IPS DF 4.7 (cell line): ENCODE measurements at regions not wholly inside any gene's neighbourhood (a gene's known extent, or its start where the extent isn't known, plus 50 kb on each side); places are given as distances from the start of the nearest gene placed in this dataset.
"Not testable (repeated sequence)": the region's sequence is repeated elsewhere in the genome, so short reads cannot be mapped to it uniquely, and the experiment has no call there.

ENCODE experiments used
- DNase-seq: peaks from one replicate; pipeline ENCODE4 v3.0.0-alpha.2; 2013; ENCODE audit warnings: low spot score; ENCODE audit errors: extremely low read depth

DNA sequence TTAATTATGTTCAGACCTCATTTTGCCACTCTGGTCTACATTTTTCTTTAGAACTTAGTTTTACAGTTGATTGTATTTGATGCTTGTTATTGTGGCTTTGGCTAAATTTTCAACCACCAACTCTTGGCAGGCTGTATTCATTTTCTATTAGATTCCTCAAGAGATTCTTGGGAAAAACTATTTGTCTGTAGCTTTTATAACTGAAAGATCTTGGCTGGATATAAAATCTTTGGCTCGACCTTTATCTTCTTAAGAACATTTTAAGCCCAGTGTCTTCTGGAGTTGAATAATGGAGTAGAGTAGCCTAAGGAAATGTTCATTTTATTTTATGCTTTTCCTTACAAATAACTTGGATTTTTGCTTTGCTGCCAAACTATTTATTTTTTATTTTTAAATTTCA lies 848.5 kb downstream of the PCDH17 start:
- no peak for DNase-seq

DNA sequence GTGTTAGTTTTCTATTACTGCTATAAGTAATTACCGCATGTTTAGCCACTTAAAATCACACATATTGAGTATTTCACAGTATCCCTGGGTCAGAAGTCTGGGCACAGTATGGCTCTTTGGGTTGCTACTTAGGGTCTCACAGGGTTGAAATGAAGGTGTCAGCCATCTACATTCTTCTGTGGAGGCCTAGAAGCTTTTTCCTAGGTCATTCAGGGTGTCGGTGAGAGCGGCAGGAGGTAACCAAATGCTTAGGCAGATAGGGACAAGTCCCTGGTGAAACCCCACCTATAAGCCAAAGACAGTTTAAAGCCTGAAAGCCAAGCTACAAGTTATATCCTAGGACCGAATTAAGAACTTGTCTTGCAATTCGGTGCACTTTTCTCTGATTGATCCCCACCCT lies 856.7 kb downstream of the PCDH17 start:
- DNase-seq = no peak

- no peak for DNase-seq
These were observed 864.1 kb downstream of the PCDH17 start for GRCh38 chr13:58495668-58496067.

GRCh38 chr13:58500938-58501337 lies 869.4 kb downstream of the PCDH17 start:
- DNase-seq = no peak

DNA sequence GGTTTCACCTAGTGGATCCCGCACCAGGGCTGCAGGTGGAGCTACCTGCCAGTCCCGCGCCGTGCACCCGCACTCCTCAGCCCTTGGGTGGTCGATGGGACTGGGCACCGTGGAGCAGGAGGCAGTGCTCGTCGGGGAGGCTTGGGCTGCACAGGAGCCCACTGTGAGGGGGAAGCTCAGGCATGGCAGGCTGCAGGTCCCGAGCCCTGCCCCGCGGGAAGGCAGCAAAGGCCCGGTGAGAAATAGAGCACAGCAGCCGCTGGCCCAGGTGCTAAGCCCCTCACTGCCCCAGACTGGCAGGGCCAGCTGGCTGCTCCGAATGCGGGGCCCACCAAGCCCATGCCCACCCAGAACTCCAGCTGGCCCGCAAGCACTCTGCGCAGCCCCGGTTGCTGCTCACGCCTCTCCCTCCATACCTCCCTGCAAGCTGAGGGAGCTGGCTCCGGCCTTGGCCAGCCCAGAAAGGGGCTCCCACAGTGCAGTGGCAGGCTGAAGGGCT lies 872.7 kb downstream of the PCDH17 start:
- DNase-seq = not testable (repeated sequence)

DNA sequence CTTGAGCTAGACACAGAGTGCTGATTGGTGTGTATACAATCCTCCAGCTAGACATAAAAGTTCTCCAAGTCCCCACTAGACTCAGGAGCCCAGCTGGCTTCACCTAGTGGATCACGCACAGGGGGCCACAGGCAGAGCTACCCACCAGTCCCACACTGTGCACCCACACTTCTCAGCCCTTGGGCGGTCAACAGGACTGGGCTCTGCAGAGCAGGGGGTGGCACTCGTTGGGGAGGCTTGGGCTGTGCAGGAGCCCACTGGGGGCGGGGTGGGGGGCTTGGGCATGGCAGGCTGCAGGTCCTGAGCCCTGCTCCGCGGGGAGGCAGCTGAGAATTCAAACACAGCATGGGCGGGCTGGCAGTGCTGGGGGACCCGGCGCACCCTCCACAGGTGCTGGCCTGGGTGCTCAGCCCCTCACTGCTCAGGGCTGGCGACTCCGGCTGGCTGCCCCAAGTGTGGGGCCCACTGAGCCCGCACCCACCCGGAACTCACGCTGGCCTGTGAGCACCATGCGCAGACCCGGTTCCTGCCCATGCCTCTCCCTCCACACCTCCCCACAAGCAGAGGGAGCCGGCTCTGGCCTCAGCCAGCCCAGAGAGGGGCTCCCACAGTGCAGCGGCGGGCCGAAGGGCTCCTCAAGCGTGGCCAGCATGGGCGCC lies 873.8 kb downstream of the PCDH17 start:
- not testable (repeated sequence) for DNase-seq

DNA sequence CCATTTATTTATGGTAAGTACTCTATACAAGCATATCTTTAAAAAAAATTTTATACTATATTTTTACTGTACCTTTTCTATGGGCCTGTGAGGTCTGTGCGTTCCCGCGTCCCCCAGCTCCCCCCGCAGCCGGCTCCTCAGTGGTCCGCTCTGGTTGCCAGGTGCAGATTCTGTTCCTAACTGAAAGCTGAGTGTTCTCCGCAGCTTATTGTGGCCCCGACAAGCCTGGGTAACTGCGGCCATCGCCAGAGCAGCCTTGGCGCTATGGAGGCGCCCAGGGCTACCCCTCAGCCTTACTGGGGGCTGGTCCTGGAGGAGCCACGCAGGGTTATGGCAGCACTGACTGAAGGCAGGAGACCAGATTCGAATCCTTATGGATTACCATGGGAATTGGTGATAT lies 896.8 kb downstream of the PCDH17 start:
- DNase-seq = no peak

- no peak for DNase-seq
These were observed 900.1 kb downstream of the PCDH17 start for GRCh38 chr13:58531614-58532013.

- DNase-seq = no peak
These were observed 911.0 kb downstream of the PCDH17 start for GRCh38 chr13:58542530-58542929.

DNA sequence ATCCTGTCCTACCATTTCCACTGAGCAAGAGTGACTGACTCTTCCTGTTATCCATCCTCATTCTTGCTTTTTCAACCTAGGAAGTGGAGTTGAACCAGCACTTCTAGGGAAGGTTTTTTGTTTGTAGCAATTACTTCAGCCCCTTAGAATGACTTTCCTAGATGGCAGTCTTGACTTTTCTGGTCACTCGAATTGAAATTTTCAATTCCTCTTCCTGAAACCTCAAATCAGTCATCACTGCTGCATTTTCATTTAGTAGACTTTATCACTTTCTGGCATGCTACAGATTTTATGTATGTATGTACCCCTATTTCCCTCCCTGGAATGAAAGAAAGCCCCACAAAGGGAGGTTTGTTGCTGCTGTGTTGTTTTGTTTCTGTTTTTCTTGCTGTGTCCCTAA lies 915.9 kb downstream of the PCDH17 start:
- DNase-seq = no peak

DNA sequence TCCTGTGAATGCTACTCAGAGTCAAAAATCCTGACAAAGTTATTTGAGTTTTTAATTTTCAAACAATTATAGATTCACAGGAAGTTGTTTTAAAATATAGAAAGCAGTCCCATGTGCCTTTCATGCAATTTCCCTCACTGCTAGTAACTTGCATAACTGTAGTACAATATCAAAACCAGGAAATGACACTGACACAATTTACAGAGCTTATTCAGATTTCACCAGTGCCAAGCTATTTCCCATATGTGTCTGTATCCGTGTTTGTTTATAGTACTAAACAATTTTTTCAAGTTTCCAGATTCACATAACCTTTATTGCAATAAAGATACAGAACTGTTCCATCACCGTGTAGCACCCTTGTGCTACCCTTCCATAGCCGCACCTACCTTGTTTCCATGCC lies 934.6 kb downstream of the PCDH17 start:
- no peak for DNase-seq

DNA sequence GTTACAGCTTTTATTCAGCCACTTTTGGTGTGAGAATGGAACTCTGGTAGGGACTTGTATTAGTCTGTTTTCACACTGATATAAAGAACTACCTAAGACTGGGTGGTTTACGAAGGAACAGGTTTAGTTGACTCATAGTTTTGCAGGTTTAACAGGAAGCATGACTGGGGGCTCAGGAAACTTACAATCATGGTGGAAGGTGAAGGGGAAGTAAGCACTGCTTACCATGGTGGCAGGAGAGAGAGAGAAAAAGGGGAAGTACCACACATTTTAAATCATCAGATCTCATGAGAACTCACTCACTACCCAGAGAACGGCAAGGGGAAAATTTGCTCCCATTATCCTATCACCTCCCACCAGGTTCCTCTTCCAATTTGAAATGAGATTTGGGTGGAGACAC lies 942.2 kb downstream of the PCDH17 start:
- DNase-seq = no peak

- DNase-seq = no peak
These were observed 943.2 kb downstream of the PCDH17 start for GRCh38 chr13:58574791-58575190.

DNA sequence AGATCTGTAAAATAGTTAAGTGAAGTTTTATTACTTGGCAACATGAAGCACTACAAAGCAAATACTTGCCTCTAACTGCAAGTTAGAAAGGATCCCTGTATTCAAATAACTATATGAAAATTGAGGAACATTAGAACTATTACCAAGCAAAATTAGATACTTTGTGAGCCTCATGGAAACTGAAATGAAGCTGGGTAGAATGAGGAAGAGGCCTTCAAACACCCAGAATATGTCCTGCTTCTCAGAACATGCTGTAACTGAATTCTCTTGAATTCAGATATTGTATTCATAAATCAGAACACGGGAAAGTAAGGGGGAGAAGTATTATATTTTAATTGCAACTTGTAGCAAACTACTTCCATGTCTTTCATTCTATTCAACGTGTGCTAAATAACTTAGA lies 947.9 kb downstream of the PCDH17 start:
- no peak for DNase-seq

GRCh38 chr13:58583966-58584365 lies 952.4 kb downstream of the PCDH17 start:
- DNase-seq = no peak

- no peak for DNase-seq
These were observed 953.1 kb downstream of the PCDH17 start for GRCh38 chr13:58584610-58585009.

GRCh38 chr13:58587183-58587582 lies 955.6 kb downstream of the PCDH17 start:
- DNase-seq = no peak

DNA sequence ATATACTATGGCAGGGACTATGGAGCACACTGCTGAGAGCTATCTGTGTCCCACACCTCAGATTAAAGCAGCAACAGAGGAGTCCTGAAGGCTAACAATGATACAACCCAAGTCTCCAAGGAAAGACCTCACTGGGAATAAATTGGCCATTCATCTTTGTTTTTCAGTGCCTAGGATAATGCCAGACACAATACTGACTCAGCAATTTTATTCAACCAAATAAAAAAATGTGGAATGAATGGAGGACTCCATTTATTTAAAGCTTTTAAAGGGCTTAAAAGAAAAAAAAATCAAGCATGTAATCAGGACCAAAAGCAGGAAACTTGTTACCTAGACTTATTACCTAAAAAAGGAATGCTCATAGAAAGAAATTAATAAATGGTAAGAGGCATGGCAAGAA lies 960.5 kb downstream of the PCDH17 start:
- DNase-seq = no peak

DNA sequence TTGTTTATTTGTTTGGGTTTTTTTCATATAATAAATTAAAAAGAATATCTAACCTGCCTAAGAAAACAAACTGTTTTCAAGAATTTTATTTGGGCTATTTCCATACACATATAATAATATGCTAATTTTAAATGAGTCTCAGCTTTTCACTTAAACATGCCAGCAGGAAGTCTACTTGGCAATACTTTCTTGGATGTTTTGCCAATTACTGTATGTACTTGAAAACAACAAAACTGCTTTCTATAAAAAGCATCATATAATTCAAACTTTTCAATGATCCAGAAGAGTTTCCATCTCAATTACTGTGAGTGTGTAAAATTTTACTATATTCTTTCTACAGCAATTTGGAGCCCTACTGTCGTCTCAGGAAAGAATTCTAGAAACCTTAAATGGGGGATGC lies 961.2 kb downstream of the PCDH17 start:
- no peak for DNase-seq

GRCh38 chr13:58594747-58595600 lies 963.4 kb downstream of the PCDH17 start:
- no peak for DNase-seq

DNA sequence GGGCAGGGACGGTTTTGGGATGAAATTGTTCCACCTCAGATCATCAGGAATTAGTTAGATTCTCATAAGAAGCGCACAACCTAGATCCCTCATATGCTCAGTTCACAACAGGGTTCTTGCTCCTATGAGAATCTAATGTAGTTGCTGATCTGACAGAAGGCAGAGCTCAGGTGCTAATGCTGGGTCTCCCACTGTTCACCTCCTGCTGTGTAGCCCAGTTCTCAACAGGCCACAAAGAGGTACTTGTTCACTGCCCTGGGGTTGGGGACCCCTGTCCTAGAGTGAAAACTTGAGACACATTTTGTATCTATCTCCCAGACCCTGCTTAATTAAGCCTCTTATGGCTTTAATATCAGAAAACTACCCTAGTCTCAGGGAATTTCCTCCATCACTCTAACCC lies 966.0 kb downstream of the PCDH17 start:
- DNase-seq = no peak

DNA sequence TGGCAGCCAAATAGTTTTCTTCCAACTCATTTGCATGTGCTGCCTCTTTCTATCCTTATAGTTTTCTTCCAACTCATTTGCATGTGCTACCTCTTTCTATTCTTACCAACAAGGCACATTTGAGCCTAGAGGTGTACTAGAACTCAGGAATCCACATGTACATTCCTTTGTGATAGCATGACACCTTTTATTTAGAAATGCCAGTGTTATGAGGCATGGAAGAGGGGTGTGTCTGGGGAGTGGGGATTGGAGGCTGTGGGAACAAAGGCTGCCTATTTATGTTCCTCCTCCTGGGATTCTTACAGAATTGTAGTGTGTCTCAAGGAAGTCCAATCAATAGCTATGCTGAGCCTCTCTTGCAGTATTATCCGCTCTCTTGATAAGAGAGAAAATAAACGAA lies 966.7 kb downstream of the PCDH17 start:
- DNase-seq = no peak

DNA sequence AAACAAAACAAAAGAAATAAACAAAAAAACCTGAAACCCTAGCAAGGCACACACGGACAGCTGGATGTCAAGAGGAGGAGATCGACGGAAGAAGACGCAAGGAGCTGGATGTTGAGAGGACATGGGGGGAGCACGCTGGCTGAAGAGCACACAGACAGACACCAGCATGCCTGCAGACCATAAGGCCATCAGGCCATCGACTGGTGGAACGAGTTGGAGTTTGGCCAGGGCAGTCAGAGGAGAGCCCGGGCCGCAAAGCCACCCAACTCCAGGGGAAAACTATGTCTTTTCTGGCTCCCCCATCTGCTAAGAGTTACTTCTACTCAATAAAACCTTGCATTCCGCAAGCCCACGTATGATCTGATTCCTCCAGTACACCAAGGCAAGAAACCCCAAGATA lies 979.6 kb downstream of the PCDH17 start:
- DNase-seq = no peak
